COLO668 (cell line): ENCODE measurements at regions not wholly inside any gene's neighbourhood (a gene's known extent, or its start where the extent isn't known, plus 50 kb on each side); places are given as distances from the start of the nearest gene placed in this dataset.

ENCODE experiments used
- DNase-seq: peaks from one replicate; lab custom pipeline; 2025; ENCODE audit not compliant: unreplicated experiment; lab: John Stamatoyannopoulos, UW

- DNase-seq, result no peak
These were observed 1293.8 kb upstream of the PCDH9 start for GRCh38 chr13:68523838-68524424.

GRCh38 chr13:68522184-68522583 is 1292.0 kb upstream of the PCDH9 start:
- no peak for DNase-seq

GRCh38 chr13:68509734-68510621 is 1279.8 kb upstream of the PCDH9 start:
- DNase-seq, result no peak

- no peak for DNase-seq
These were observed 1276.9 kb upstream of the PCDH9 start for GRCh38 chr13:68506888-68507551.

- no peak for DNase-seq
These were observed 1260.5 kb upstream of the PCDH9 start for GRCh38 chr13:68490594-68490993.

GRCh38 chr13:68481130-68481529 is 1251.0 kb upstream of the PCDH9 start:
- no peak for DNase-seq

- no peak for DNase-seq
These were observed 1243.7 kb upstream of the PCDH9 start for GRCh38 chr13:68473834-68474326.

GRCh38 chr13:68467160-68467559 is 1237.0 kb upstream of the PCDH9 start:
- DNase-seq, result no peak

GRCh38 chr13:68440874-68441273 is 1210.7 kb upstream of the PCDH9 start:
- DNase-seq, result no peak

GRCh38 chr13:68439817-68440216 is 1209.7 kb upstream of the PCDH9 start:
- DNase-seq, result no peak

- no peak for DNase-seq
These were observed 1198.2 kb upstream of the PCDH9 start for GRCh38 chr13:68428292-68428691.

GRCh38 chr13:68417801-68418200 is 1187.7 kb upstream of the PCDH9 start:
- no peak for DNase-seq

- no peak for DNase-seq
These were observed 1179.9 kb upstream of the PCDH9 start for GRCh38 chr13:68410007-68410406.

GRCh38 chr13:68390987-68391386 is 1160.9 kb upstream of the PCDH9 start:
- DNase-seq, result no peak

GRCh38 chr13:68386808-68387207 is 1156.7 kb upstream of the PCDH9 start:
- DNase-seq, result no peak

GRCh38 chr13:68380041-68380973 is 1150.2 kb upstream of the PCDH9 start:
- no peak for DNase-seq

- no peak for DNase-seq
These were observed 1148.2 kb upstream of the PCDH9 start for GRCh38 chr13:68378294-68378693.

- DNase-seq, result no peak
These were observed 1144.9 kb upstream of the PCDH9 start for GRCh38 chr13:68375004-68375403.

GRCh38 chr13:68369739-68370138 is 1139.6 kb upstream of the PCDH9 start:
- DNase-seq, result peak; percentile 81

GRCh38 chr13:68368922-68369321 is 1138.8 kb upstream of the PCDH9 start:
- no peak for DNase-seq

GRCh38 chr13:68359105-68359504 is 1129.0 kb upstream of the PCDH9 start:
- no peak for DNase-seq
